Islet precursor cell (in vitro differentiated cells): ENCODE measurements at regions not wholly inside any gene's neighbourhood (a gene's known extent, or its start where the extent isn't known, plus 50 kb on each side); places are given as distances from the start of the nearest gene placed in this dataset.
"Not testable (repeated sequence)": the region's sequence is repeated elsewhere in the genome, so short reads cannot be mapped to it uniquely, and the experiment has no call there.

Experiments
- DNase-seq: peaks from one replicate; pipeline ENCODE4 v3.0.0-alpha.2; 2018

- DNase-seq, result peak; percentile 42
Observed at GRCh38 chr2:128602038-128602698, 283.5 kb upstream of the HS6ST1 start.

DNA sequence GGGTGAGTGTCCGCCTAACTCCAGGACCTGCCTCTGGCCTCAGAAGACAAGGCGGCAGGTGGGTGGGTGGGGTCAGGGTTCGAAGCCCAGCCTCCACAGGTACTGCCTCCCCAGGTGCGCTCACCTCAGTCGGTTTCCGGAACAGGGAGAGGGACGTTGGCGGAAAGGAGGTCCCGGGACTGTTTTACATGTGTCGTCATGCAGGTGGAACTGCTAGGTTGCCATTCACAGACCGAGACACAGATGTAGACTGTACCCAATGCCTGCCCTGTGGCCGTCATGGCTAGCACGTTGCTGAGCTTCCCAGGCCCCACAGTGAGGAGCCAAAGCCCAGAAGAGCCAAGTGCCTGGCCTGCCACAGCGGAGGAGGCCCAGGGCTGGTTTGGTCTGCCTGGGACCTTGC lies 284.0 kb upstream of the HS6ST1 start:
- peak; percentile 46 for DNase-seq

- DNase-seq, result no peak
Observed at GRCh38 chr2:128603411-128603924, 284.8 kb upstream of the HS6ST1 start.

DNA sequence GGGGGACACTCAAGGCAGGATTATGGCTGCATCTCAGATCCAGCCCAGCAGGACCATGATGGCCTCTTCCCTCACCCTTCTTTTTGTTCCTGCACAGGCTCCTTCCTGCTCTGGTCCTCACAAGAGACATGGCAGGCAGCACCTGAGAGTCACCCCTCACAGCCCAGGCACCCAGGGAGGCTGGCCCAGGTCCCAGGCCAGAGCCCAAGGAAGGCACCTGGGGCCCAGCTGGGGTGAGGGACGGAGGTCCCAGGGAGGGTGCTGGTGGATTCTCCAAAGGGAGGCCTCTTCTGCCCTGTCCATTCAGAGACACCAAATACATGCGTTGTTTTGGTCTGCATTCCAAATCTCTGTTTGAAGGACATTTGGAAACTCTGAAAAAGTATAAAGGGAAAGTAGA lies 285.4 kb upstream of the HS6ST1 start:
- peak; percentile 35 for DNase-seq

DNA sequence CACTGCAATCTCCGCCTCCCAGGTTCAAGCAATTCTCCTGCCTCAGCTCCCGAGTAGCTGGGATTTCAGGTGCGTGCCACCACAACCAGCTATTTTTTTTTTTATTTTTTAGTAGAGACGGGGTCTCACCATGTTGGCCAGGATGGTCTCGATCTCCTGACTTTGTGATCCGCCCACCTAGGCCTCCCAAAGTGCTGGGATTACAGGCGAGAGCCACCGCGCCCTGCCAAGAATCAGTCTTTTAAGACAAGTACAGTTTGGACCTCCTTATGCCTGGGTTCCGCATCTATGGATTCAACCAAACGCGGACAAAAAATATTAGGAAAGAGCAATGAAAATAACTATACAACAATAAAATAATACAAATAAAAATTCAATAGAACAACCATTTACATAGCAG lies 285.9 kb upstream of the HS6ST1 start:
- DNase-seq, result not testable (repeated sequence)

GRCh38 chr2:128605421-128605820 lies 286.8 kb upstream of the HS6ST1 start:
- DNase-seq, result peak; percentile 47

- DNase-seq, result peak; percentile 26
Observed at GRCh38 chr2:128605931-128606330, 287.3 kb upstream of the HS6ST1 start.

- peak; percentile 48 for DNase-seq
Observed at GRCh38 chr2:128606837-128607236, 288.2 kb upstream of the HS6ST1 start.

GRCh38 chr2:128607440-128607839 lies 288.8 kb upstream of the HS6ST1 start:
- DNase-seq, result peak; percentile 20

DNA sequence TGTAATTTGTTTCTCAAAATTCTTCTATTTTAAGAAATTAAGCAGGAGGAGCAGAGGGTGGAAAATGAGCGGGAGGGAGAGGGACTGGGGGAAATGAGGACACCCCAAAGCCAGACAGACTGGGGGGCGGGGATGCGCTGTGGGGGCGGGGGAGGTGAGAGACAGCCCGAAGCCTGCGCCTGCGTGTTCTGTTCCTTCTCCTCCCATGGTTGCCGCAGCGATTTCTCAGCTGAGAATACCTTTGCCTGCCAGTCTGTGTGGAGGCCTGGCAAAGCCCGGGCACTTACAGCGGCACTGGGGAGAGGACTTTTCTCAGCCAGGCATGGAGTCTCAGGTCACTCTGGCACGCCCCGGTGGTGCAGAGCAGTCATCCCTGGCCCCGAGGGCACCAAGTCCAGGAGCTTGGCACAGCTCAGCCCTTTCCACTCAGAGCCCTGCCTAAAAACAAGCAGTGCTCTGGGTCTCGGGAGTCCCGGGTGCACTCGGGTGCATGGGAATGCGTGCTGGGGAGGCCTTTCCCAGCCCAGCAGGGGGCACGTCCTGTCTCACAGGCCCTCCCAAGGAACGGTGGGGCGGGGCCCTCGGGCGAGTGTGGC lies 289.3 kb upstream of the HS6ST1 start:
- peak; percentile 51 for DNase-seq

DNA sequence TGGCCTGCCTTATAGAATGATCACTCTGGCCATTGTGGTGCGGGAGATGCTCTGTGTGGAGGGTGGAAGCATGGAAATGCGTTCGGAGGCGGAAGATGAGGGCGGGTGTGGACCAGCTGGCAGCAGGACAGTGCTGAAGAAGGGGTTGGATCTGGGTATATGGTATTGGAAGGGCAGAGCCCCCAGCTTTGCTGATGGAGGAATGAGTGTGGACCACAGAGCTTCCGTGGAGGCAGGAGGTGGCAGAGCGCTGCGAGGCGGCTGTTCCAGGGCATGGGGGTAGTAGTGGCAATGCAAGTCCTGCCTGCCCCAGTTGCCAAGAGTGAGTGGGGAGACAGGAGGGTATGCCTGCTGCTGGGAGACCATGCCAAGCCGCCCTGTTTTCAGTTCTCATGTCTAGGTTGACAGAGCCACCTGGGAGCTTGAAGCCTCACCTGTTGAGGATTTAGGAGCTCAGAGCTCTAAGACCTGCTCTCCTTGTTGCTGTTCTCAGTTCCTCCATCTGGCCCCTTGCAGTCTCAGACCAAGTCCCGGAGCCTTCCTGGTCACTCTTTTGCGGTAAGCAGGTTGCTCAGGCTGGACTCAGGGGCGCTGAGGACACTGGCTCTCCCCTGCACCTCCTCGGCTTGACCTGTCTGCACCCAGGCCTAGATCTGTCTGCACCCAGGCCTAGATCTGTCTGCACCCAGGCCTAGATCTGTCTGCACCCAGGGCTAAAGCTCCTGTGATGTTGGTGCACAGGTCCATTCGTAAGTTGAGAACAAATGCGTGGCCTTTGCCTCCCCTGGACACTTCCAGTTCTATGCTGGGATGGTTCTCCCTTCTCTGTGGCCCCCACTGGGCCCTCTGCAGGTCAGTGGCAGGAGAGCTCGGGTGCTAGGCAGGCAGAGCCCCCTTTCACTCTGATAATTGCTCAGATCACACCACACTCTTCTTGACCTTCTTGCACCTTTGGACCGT lies 290.5 kb upstream of the HS6ST1 start:
- peak; percentile 45 for DNase-seq

DNA sequence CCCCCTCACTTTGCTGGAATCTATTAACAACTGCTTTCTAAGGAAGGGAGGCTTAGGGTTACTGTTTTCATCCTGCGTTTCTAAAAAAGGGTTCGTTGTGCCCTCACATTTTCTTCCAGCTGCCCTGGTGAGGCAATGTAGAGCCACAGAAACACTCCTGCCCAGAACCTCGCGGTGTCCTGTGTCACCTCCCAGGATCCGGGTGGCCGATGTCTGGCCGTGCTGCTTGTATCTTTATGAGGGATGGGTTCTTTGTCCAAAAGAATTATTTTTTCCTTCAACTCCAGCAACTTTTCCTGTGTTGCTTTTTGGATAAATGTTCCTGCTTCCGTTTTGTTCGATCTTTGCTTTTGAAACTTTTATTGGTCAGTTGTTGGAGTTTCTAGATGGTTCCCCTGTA lies 291.8 kb upstream of the HS6ST1 start:
- DNase-seq, result no peak

DNA sequence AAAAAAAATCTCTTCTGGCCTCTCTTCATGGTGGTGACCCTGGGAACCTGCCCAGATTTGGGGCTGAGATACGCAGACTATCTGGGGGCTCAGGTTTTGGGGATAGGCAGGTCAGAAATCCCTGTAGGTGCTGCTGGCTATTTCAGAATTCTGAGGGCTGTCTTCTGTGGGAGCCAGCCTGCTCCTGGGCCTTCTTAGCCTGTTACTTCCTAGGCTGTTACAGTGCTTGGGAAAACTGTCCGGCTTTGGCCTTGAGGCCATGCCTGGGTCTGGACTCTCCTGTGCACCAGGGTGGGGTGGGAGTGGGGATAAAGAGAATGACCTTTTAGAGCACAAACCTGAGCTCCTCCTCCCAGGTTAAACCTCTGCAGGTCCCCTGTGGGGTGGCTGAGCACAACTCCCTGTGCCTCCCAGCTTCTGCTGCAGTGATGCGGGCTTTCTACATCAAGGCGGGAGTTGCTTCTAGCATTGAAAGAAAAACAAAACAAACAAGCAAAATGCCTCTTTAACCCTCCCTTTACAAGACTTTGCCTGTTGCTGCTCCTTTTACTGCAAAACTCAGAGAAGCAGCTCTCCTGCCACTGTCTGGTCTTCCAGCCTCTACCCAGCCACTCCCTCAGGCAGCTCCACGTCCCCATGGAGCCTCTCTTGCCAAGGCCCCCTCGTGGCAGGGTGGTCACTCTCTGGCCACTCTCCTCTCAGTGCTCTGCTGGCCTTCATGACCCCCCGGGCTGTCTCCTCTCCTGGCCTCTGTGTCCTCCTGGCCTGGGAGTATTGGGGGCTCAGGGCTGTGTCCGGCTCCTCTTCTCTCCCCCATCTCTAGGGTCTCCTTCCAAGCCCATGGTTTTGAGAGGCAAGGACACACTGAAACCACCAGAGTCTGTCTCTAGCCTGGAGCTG lies 293.0 kb upstream of the HS6ST1 start:
- DNase-seq, result no peak

GRCh38 chr2:128612628-128613027 lies 294.0 kb upstream of the HS6ST1 start:
- no peak for DNase-seq

DNA sequence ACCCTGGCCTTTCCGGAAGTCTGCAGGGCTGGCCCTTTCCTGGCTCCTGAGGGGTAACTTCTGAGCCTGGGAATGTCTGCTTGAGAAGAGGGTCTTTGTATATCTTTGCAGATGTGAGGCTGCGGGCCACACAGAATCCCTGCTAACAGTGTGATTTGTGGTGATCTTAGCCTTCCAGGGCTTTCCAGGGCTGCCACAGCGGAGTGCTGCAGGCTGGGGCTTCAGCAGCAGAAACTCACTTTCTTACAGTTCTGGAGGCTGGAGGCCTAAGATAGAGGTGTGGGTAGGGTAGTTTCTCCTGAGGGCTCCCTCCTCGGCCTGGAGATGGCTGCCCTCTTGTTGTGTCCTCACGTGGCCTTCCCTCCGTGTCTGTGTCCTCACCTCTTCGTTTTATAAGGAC lies 294.7 kb upstream of the HS6ST1 start:
- no peak for DNase-seq

DNA sequence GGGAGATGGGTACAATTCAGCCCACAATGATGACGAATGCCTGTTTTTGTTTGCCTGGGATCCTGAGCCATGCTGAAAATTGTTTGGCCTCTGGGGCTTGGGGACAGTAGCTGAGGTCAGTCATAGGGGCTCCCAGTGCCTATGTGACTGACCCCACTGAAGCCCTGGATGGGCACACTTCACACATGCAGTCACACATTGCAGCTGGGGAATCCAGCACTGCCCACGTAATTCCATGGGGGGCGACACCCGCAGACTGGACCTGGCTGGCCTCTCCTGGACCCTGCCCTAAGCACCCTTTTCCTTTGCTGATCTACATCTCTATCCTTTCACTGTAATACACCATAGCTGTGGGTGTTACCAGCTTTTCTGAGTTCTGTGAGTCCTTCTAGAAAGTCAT lies 295.2 kb upstream of the HS6ST1 start:
- DNase-seq, result no peak

- not testable (repeated sequence) for DNase-seq
Observed at GRCh38 chr2:128614907-128615306, 296.2 kb upstream of the HS6ST1 start.

DNA sequence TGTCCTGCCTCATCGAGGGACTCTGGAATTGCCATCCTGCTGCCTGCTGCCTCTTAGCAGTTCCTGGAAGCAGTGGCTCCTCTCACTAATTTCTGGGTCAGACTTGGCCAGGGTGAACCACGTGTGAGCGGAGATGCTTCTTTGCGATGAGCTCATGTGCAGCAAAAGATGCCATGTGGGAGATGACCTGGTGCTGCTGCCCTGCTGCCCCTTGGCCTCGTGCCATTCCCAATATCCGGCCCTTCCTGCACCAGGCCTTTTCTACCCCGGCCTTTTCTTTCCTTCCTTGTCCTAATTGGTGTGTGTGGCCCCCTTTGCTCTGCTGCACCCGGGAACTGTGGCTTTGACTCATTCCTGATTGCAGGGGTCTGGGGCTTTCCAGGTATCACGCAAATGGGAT lies 296.9 kb upstream of the HS6ST1 start:
- DNase-seq, result no peak

DNA sequence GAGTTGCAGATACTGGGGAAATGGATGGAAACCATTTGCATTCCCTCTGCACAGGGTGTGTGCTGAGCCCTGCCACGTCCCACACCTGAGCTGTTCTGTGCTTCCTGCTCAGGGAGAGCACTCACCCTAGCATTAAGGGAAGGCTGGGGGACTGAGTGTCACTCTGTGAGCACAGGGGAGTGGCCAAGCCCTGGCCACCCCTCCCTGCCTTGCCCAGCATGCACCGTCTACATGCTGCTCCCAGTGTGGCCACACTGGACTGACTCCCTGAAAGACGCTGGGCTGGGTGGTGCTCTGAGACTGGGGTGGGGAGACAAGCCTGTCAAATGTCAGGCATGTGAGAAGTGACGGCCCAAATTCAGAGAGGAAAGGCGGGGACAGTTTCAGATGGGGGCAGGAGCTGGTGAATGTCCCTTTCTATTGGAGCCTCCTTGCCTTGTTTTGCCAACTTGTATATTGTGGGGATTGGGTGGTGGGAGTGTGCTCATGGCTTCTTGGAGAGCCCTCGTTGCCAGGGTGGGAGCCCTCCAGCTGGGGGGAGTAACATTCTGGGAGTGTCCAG lies 298.4 kb upstream of the HS6ST1 start:
- no peak for DNase-seq

DNA sequence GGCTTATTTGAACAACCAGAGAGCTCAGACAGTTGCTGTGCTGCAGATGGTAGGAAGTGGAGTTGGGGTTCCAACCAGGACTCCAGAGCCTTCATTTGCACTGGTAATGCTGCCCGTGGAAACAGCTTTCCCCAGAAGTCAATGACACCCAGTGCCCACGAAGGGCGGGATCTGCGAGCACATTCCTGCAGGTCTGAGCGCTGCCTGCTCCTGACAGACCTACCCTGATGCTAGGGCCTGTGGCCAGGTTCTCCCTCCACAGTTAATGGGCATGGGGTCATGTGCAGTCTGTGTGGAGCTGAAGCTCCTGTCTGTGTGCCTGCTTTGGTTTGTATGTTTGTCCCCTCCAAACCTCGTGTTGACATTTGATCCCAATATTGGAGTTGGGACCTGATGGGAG lies 299.0 kb upstream of the HS6ST1 start:
- DNase-seq, result no peak

DNA sequence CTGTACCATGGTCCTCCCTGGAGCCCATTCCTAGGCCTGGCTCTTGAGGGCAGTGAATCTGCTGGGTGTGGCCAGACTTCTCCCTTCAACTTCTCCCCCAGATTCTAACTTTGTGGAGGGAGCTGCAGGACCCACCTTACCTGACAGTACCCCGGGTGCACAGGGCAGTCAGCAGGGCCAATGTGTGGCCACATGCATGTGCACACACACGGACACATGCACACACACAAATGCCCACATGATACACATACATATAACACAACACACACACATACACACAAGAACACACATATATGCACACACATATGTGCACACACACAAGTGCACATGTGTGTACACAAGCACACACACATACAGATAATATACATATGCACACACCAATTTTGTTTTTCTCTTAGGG lies 300.0 kb upstream of the HS6ST1 start:
- no peak for DNase-seq
